Loucy (cell line): ENCODE measurements at regions not wholly inside any gene's neighbourhood (a gene's known extent, or its start where the extent isn't known, plus 50 kb on each side); places are given as distances from the start of the nearest gene placed in this dataset.

Source experiments
- H2AFZ ChIP-seq: fragments of 200-600 bp; sonication (generic); 2 replicates; pipeline ENCODE4 v1.6.0; 2016; ENCODE audit warnings: antibody characterized with exemption, mild to moderate bottlenecking, low read length, moderate library complexity
- H3F3A ChIP-seq: fragments of 200-600 bp; 2 replicates; pipeline ENCODE4 v1.6.0; 2016; ENCODE audit warnings: antibody characterized with exemption, low read depth, mild to moderate bottlenecking
- H3K27me3 ChIP-seq: fragments of 200-600 bp; sonication (generic); 2 replicates; pipeline ENCODE4 v1.6.1; 2014; ENCODE audit warnings: low read length, mild to moderate bottlenecking; ENCODE audit not compliant: insufficient read depth, poor library complexity, severe bottlenecking
- H3K36me3 ChIP-seq: fragments of 200-600 bp; sonication (generic); 2 replicates; pipeline ENCODE4 v1.6.1; 2016; ENCODE audit warnings: low read length; ENCODE audit not compliant: insufficient read depth
- H3K4me1 ChIP-seq: fragments of 200-600 bp; sonication (generic); 2 replicates; pipeline ENCODE4 v1.5.1; 2014; ENCODE audit warnings: low read length, mild to moderate bottlenecking; ENCODE audit not compliant: insufficient read depth, poor library complexity, severe bottlenecking
- H3K4me2 ChIP-seq: fragments of 200-600 bp; sonication (generic); 2 replicates; pipeline ENCODE4 v1.6.0; 2014; ENCODE audit warnings: antibody characterized with exemption, low read length, low read depth, mild to moderate bottlenecking; ENCODE audit not compliant: poor library complexity, severe bottlenecking
- H3K4me3 ChIP-seq: fragments of 200-600 bp; sonication (generic); 2 replicates; pipeline ENCODE4 v1.5.1; 2014; ENCODE audit warnings: low read length, mild to moderate bottlenecking, mixed read lengths; ENCODE audit not compliant: poor library complexity, severe bottlenecking
- H3K79me2 ChIP-seq: fragments of 200-600 bp; sonication (generic); 2 replicates; pipeline ENCODE4 v1.6.1; 2014; ENCODE audit warnings: low read length; ENCODE audit not compliant: insufficient read depth
- H3K9ac ChIP-seq: fragments of 200-600 bp; sonication (generic); 2 replicates; pipeline ENCODE4 v1.6.0; 2014; ENCODE audit warnings: mild to moderate bottlenecking, low read depth, low read length, moderate library complexity; ENCODE audit not compliant: poor library complexity, severe bottlenecking
- H3K9me2 ChIP-seq: fragments of 200-600 bp; sonication (generic); replicated peaks from 2 replicates; pipeline ENCODE4 v1.6.1; 2016; ENCODE audit warnings: low read depth, low read length, mixed read lengths
- H3K9me3 ChIP-seq: fragments of 200-600 bp; sonication (generic); 2 replicates; pipeline ENCODE4 v1.6.1; 2014; ENCODE audit warnings: mild to moderate bottlenecking, antibody characterized with exemption, low read length, low read depth; ENCODE audit not compliant: insufficient read depth
- H4K20me1 ChIP-seq: fragments of 200-600 bp; sonication (generic); 2 replicates; pipeline ENCODE4 v1.6.0; 2014; ENCODE audit warnings: antibody characterized with exemption, low read length, mild to moderate bottlenecking; ENCODE audit not compliant: insufficient read depth, poor library complexity, severe bottlenecking
- EZH2phosphoT487 ChIP-seq: fragments of 200-600 bp; IDR thresholded peaks from 2 replicates; pipeline ENCODE4 v1.6.1; 2018; ENCODE audit warnings: antibody characterized with exemption, mild to moderate bottlenecking, moderate library complexity, borderline replicate concordance
- TF ChIP-seq, protein P1 (sequence below): fragments of 200-600 bp; sonication (generic); conservative IDR thresholded peaks from 2 replicates; pipeline ENCODE4 v1.5.1; 2014; ENCODE audit warnings: mild to moderate bottlenecking, antibody characterized with exemption, low read length

DNA sequence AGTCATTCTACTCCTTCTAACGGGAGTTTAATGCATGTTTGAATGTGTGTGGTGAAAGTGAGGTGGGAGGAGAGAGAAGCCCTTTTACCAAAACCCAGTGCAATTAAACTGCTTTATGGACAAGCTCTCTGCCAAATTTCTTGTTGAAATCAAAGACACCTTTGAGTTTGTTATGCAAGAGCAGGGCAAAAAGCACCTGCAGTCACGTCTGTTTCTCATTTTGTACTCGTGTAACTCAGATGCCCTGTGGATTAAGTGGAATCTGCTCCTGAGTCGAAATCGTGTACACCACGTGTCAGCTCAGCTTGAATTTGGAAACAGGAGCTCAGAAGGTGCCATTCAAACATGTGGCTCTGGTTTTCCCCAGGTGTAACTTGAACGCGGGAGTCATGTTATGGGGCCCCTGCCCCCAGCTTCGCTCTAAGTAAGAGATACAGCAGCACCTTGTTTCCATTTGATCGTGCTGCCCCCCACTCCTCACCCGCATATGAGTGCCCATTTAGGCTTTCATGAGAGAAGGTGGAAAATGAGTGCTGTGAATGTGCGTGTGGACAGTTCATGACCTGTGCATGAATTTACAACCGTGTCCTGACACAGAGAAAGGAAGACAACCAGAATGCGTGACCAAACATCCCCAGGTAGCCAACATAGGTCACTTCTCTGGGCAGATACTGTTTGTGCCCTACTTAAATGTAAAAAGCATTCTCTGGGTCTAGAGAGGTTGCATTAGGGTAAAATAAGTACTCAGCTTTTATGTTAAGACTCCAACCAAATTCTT is 347.0 kb upstream of the SLC30A5 start:
- no peak for TF ChIP-seq EZH2phosphoT487
- TF ChIP-seq, protein P1, sequence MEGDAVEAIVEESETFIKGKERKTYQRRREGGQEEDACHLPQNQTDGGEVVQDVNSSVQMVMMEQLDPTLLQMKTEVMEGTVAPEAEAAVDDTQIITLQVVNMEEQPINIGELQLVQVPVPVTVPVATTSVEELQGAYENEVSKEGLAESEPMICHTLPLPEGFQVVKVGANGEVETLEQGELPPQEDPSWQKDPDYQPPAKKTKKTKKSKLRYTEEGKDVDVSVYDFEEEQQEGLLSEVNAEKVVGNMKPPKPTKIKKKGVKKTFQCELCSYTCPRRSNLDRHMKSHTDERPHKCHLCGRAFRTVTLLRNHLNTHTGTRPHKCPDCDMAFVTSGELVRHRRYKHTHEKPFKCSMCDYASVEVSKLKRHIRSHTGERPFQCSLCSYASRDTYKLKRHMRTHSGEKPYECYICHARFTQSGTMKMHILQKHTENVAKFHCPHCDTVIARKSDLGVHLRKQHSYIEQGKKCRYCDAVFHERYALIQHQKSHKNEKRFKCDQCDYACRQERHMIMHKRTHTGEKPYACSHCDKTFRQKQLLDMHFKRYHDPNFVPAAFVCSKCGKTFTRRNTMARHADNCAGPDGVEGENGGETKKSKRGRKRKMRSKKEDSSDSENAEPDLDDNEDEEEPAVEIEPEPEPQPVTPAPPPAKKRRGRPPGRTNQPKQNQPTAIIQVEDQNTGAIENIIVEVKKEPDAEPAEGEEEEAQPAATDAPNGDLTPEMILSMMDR: no peak
- H3K4me1 ChIP-seq: no peaks in the 10 kb centered on the region
- H3F3A ChIP-seq: no peaks in the 10 kb centered on the region
- no peaks in the 10 kb centered on the region for H3K9me3 ChIP-seq
- H3K9me2 ChIP-seq: no peaks in the 10 kb centered on the region
- H2AFZ ChIP-seq: no peak overlapping the region
- no peak overlapping the region for H3K9ac ChIP-seq
- H3K4me3 ChIP-seq: no peak overlapping the region
- H3K79me2 ChIP-seq: no peaks in the 10 kb centered on the region
- H3K4me2 ChIP-seq: no peak overlapping the region
- H4K20me1 ChIP-seq: no peaks in the 10 kb centered on the region
- H3K27me3 ChIP-seq: no peaks in the 10 kb centered on the region
- no peaks in the 10 kb centered on the region for H3K36me3 ChIP-seq

DNA sequence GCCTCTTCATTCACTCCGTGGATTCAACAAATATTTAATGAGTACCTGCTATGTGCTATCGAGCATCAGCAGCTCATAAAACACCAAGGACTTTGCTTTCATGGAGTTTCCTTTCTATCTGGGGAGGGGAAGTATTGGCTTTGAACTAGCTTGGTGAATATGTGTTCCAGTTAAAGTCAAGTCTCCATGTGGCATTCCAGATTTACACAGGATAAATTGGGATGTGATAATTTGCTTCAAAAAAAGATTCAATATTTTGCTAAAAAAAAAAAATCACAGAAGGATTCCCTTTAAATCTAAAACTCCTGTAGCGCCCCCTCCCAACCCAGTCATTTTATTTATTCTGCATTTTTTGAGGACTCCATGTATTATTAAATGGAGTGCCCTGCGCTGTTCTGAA is 346.3 kb upstream of the SLC30A5 start:
- Histone ChIP-seq H3K79me2 (no peaks in the 10 kb centered on the region), H3K9me3 (no peaks in the 10 kb centered on the region), H3K4me1 (no peaks in the 10 kb centered on the region), H3K9ac (no peak overlapping the region), H3K4me3 (no peak overlapping the region), H3K27me3 (no peaks in the 10 kb centered on the region), H3K36me3 (no peaks in the 10 kb centered on the region), H3K9me2 (no peaks in the 10 kb centered on the region), H3K4me2 (no peak overlapping the region), H4K20me1 (no peaks in the 10 kb centered on the region), H2AFZ (no peak overlapping the region), H3F3A (no peaks in the 10 kb centered on the region)
- TF ChIP-seq, protein P1: 0 out of 2 replicates have a peak, but pooled peaks have one; percentile 8
- TF ChIP-seq EZH2phosphoT487: no peak

DNA sequence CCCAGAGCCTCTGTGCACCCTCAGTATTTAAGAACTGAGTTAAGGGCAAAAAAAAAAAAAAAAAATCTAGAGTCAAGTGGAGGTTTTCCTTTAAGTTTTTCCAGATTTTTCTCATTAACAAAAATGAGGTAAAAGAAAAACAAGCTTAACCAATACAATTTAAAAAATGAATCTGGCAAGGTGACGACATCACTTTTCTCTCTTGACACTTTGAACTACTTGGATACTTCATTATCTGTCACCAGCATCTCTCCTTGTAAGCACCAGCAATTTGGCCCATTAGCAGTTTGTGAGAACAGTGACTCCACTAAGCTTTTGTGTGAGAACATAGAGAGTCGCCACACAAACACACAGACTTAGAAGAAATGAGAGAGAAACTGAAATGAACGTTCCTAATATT is 345.7 kb upstream of the SLC30A5 start:
- H4K20me1 ChIP-seq: no peaks in the 10 kb centered on the region
- no peak overlapping the region for H2AFZ ChIP-seq
- no peak overlapping the region for H3K9ac ChIP-seq
- H3K9me3 ChIP-seq: no peaks in the 10 kb centered on the region
- no peaks in the 10 kb centered on the region for H3K9me2 ChIP-seq
- H3K4me3 ChIP-seq: no peak overlapping the region
- TF ChIP-seq, protein P1: no peak
- no peak for TF ChIP-seq EZH2phosphoT487
- H3F3A ChIP-seq: no peaks in the 10 kb centered on the region
- no peaks in the 10 kb centered on the region for H3K36me3 ChIP-seq
- no peak overlapping the region for H3K4me2 ChIP-seq
- no peaks in the 10 kb centered on the region for H3K27me3 ChIP-seq
- no peaks in the 10 kb centered on the region for H3K79me2 ChIP-seq
- no peaks in the 10 kb centered on the region for H3K4me1 ChIP-seq
